HEK293T (cell line): ENCODE measurements at regions not wholly inside any gene's neighbourhood (a gene's known extent, or its start where the extent isn't known, plus 50 kb on each side); places are given as distances from the start of the nearest gene placed in this dataset.

Experiments
- FOXA1 ChIP-seq: fragments of 450-650 bp; IDR thresholded peaks from 2 replicates; pipeline ENCODE4 v1.6.1; 2016; ENCODE audit warnings: mild to moderate bottlenecking
- FOXM1 ChIP-seq: fragments of 450-650 bp; IDR thresholded peaks from 2 replicates; pipeline ENCODE4 v1.6.1; 2017; ENCODE audit warnings: mild to moderate bottlenecking, borderline replicate concordance
- HDGF ChIP-seq: fragments of 450-650 bp; IDR thresholded peaks from 2 replicates; pipeline ENCODE4 v1.6.1; 2017; ENCODE audit warnings: antibody characterized with exemption, borderline replicate concordance
- L3MBTL2 ChIP-seq: fragments of 450-650 bp; conservative IDR thresholded peaks from 2 replicates; pipeline ENCODE4 v1.6.1; 2016; ENCODE audit warnings: mild to moderate bottlenecking
- NFRKB ChIP-seq: fragments of 450-650 bp; IDR thresholded peaks from 2 replicates; pipeline ENCODE4 v1.6.1; 2016; ENCODE audit warnings: mild to moderate bottlenecking, moderate library complexity
- TF ChIP-seq, protein P1 (sequence below): fragments of 450-650 bp; IDR thresholded peaks from 2 replicates; pipeline ENCODE4 v1.6.1; 2016

- TF ChIP-seq NFRKB: no peak
- no peak for TF ChIP-seq HDGF
- no peak for TF ChIP-seq FOXM1
- TF ChIP-seq, protein P1, sequence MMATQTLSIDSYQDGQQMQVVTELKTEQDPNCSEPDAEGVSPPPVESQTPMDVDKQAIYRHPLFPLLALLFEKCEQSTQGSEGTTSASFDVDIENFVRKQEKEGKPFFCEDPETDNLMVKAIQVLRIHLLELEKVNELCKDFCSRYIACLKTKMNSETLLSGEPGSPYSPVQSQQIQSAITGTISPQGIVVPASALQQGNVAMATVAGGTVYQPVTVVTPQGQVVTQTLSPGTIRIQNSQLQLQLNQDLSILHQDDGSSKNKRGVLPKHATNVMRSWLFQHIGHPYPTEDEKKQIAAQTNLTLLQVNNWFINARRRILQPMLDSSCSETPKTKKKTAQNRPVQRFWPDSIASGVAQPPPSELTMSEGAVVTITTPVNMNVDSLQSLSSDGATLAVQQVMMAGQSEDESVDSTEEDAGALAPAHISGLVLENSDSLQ: no peak
- no peak for TF ChIP-seq FOXA1
- TF ChIP-seq L3MBTL2: no peak
Observed at GRCh38 chr20:24727795-24728194, 221.3 kb upstream of the CST7 start.
